Right lobe of liver (tissue), 4 donors: ENCODE measurements at regions not wholly inside any gene's neighbourhood (a gene's known extent, or its start where the extent isn't known, plus 50 kb on each side); places are given as distances from the start of the nearest gene placed in this dataset.

Experiments
- CTCF ChIP-seq, 4 donors: fragments of 200-600 bp in 3 of 4; fragments of 450-650 bp in 1 of 4; IDR thresholded peaks; one replicate each; pipeline versions ENCODE4 v1.5.1 to v1.8.0; 2016 to 2022; ENCODE audit warnings: antibody characterized with exemption in 4 of 4, mild to moderate bottlenecking in 2 of 4
- POLR2A ChIP-seq: fragments of 450-650 bp; IDR thresholded peaks from one replicate; pipeline ENCODE4 v1.6.1; 2017; ENCODE audit warnings: antibody characterized with exemption, mild to moderate bottlenecking
- donor health status: DM: no; HTN: no; CAD: no.
- donor health status: DM: no; HTN: no; CAD: no.
- donor health status: DM: no; HTN: yes; CAD: no.

GRCh38 chr2:220219371-220219770 is 591.9 kb downstream of the SLC4A3 start:
- TF ChIP-seq CTCF (IDR thresholded peaks at IDR 0.05) (no peak), POLR2A (no peak)
